DOHH2 (cell line): ENCODE measurements at regions not wholly inside any gene's neighbourhood (a gene's known extent, or its start where the extent isn't known, plus 50 kb on each side); places are given as distances from the start of the nearest gene placed in this dataset.

ENCODE experiments used
- EZH2phosphoT487 ChIP-seq: fragments of 200-600 bp; sonication (generic); IDR thresholded peaks from 2 replicates; pipeline ENCODE4 v1.6.1; 2017; ENCODE audit warnings: borderline replicate concordance, mild to moderate bottlenecking, antibody characterized with exemption, low read length, moderate library complexity, mixed read lengths
- TF ChIP-seq, protein P1 (sequence below): fragments of 200-600 bp; sonication (generic); IDR thresholded peaks from one replicate; pipeline ENCODE4 v1.5.1; 2014; ENCODE audit warnings: antibody characterized with exemption, mild to moderate bottlenecking, low read depth, low read length; ENCODE audit not compliant: poor library complexity, severe bottlenecking

DNA sequence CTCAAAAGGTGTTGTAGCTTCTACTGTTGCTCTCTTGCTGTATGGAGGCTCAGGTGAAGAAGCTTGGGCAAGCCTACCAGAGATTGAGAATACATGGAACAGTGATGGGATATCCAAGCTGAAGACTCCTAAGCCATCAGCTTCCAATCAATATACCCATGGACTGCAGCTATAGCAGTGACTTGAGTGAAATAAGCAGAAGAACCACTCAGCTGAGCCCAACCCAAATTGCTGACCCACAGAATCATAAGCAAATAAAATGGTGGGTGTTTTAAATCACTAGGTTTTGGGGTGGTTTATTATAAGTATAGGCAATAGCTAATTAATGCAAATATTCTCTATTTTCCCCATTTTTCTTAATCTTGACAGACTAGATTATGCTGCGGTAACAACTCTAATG, 147.7 kb upstream of the SALL1 start:
- TF ChIP-seq, protein P1, sequence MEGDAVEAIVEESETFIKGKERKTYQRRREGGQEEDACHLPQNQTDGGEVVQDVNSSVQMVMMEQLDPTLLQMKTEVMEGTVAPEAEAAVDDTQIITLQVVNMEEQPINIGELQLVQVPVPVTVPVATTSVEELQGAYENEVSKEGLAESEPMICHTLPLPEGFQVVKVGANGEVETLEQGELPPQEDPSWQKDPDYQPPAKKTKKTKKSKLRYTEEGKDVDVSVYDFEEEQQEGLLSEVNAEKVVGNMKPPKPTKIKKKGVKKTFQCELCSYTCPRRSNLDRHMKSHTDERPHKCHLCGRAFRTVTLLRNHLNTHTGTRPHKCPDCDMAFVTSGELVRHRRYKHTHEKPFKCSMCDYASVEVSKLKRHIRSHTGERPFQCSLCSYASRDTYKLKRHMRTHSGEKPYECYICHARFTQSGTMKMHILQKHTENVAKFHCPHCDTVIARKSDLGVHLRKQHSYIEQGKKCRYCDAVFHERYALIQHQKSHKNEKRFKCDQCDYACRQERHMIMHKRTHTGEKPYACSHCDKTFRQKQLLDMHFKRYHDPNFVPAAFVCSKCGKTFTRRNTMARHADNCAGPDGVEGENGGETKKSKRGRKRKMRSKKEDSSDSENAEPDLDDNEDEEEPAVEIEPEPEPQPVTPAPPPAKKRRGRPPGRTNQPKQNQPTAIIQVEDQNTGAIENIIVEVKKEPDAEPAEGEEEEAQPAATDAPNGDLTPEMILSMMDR: no peak
- TF ChIP-seq EZH2phosphoT487: no peak
